GM19452 (cell line): ENCODE measurements at regions not wholly inside any gene's neighbourhood (a gene's known extent, or its start where the extent isn't known, plus 50 kb on each side); places are given as distances from the start of the nearest gene placed in this dataset.

Experiments
- ATAC-seq: cut with Tn5 transposase; IDR thresholded peaks from one replicate; pipeline ENCODE4 v1.9.1; 2021; ENCODE audit not compliant: unreplicated experiment

DNA sequence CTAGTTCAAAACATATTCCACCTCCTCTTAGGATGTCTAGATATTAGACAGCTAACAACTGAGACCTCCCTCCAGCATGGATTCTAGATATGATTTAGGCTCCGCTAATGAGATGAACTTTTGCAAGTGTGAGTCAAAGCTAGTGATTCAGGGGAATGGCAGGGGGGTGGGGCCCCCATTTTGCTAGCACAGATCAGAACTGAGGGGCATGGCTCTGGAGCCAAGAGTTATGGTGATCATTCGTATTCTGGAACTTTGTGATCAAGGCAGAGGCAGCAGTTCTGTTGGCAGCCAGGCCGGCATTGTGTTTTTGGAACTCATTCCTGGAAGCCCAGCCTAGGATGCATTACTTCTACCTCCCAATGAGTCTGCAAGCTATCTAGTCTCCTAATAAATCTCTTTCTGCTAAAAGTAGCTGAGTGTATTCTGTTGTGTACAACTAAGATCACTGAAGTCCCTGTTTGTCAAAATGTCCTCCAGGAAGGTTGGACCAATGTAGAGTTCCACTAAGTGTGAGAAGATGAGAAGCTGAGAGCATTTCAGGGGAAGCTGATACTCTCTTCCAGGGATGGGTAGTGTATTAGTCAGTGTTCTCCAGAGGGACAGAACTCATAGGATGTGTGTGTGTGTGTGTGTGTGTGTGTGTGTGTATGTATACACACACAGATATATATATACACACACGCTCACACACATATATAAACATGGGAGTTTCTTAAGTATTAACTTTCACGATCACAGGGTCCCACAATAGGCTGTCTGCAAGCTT is 312.7 kb downstream of the TLE3 start:
- ATAC-seq, result no peak

DNA sequence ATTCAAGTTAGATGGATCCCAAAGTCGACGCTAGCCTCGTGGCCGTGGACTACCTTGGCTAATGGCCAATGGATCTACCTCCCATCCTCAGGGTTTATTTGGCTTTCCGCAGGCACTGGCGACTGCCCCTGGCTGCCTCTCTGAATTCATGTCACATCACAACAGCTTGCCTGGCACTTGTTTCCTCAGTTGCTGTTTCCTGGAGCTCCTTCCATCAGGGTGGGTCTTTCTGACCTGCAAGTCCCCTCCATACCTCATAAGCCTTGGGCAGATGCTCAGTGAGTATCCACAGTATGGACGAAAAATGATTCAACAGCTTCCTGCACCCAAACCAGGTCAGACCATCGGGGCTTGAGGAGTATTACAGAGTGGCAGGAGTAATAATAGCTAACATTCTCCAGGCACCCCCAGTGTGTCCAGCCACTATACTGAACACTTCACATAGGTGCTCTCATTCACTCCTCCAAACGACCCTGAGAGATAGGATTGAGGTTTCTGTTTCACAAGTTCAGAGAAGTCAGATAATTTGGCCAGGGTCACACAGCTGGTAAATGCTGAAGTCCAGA is 311.5 kb downstream of the TLE3 start:
- no peak for ATAC-seq

DNA sequence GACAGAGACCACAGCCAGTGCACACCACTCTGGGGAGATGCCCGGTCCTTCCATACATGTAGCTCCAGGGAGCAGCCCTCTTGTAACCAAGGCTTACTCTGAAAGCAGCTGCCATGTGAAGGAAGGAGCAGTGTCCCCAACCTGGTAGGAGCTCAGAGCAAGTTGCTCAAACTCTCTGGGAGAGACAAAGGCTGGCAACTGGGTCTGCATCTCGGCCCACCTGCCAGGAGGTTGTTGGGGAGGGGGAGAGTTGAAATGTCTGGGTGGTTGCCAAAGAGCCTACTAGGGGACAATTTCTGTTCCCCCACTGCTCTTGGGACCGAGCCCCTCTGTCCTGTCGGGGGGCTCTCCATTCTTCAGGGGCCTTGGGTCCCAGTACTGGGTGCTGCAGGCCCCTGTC is 309.9 kb downstream of the TLE3 start:
- ATAC-seq, result no peak

DNA sequence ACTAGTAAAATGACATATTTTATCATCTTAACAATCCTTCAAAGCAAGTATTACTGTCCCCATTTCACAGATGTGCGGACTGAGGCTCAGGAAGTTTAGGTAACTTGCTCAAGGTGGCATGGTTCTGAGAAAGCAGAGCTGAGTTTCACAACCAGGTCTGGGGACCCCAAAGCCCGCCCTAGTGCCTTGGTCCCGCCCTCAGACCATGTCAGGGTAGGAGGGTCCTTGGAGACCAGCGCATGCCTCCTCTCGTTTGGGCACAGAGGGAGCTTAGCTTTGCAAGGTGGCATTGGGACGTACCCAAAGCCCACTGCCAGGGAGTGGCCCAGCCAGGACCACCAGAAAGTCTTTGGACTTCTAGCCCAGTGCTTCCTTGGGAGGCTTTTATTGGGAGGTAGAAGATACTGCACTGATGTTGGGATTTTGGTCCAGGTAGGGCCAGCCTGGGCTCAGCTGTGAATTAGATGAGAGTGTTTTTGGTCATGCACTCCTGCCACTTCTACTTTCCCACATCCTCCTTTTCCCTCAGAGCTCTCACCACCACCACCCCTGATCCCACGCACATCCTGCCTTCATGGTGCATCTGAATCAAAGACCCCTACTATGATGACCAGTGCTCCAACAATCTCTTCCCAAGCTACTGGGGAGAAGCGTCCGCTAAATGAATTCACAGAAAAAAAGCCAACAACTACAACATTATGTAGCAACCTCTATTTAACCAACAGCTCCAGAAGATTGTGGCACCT is 307.9 kb downstream of the TLE3 start:
- no peak for ATAC-seq

DNA sequence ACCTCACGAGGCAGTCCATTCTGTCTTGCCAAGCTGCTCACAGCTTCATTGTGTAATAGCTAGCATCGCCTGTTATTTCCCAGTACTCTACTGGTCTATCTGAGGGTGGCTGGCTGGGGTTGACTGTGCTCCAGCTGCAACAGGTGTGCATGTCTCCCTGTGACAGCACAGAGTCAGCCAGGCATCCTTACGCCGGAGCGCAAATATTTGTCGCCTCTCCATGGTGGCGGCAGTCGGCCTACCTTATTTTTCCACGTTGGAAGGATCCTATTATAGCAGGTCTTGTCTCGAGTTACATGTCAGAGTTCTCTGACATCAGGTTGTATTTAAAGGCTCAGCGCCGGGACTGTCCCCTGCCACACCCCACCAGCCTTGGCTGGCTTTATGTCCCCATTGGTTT is 307.1 kb downstream of the TLE3 start:
- no peak for ATAC-seq

DNA sequence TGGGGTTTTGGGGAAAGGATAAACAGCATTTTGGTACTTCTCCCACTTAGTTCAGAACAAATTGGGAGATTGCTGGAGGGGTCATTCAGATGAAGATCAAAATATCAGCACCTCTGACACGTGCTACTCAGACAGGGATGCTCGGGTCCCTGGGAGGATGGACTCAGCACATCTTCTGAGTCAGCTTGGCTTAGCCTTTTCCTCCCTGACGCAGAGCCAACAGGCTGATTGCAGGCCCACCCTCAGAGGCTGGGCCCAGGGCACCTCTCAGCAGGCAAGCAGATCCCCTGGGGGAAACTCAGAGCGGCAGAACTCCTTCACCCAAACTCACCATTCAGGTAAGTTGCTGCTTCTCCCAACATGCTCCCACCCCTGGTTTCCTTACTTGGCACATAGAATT is 304.9 kb downstream of the TLE3 start:
- ATAC-seq, result no peak

DNA sequence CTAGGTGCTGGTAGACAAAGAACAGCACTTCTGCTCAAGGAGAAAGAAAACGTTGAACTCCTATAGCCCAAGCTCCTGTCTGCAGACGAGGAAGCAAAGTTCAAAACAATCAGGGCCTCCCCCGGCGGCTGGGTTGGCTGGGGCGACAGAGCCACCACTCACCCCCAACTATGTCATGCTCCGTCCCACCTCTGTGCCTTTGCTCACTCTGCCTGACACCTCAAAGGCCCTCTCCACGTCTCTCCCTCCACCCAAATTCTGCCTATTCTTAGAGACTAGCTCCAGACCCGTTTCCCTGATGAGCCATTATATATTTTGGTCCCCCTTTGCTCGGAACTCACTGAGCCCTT is 304.3 kb downstream of the TLE3 start:
- ATAC-seq, result no peak

DNA sequence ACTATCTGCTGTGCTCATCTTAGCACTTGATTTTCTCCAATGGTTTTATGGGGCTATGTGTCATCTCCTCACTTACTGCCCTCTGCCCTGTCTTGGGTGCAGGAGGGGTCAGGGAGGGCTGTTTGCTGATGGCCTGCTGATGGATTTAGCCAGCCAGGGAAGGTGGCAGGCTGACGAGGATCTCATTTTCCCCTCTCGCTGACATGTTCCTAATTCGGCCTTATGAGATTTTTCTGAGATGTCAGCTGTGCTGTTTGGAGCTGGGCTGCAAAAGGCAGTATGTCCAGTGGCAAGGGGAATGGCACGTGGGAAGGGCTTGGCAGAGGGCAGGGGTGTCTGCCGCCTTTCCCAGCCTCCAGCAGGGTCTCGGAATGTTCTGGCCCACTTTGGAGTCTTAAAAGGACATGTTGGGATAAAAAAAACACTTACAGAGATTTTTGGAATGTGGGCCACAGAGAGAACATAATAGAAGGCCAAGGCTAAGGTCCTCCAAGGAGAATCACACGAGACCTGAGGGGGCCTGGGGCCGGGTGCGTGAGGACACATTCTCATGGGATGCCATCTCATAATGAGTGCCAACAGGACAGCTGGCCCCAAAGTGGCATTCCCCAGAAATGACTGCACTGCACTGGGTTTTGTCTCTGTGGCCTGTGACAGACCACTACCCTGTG is 303.8 kb downstream of the TLE3 start:
- ATAC-seq, result no peak

DNA sequence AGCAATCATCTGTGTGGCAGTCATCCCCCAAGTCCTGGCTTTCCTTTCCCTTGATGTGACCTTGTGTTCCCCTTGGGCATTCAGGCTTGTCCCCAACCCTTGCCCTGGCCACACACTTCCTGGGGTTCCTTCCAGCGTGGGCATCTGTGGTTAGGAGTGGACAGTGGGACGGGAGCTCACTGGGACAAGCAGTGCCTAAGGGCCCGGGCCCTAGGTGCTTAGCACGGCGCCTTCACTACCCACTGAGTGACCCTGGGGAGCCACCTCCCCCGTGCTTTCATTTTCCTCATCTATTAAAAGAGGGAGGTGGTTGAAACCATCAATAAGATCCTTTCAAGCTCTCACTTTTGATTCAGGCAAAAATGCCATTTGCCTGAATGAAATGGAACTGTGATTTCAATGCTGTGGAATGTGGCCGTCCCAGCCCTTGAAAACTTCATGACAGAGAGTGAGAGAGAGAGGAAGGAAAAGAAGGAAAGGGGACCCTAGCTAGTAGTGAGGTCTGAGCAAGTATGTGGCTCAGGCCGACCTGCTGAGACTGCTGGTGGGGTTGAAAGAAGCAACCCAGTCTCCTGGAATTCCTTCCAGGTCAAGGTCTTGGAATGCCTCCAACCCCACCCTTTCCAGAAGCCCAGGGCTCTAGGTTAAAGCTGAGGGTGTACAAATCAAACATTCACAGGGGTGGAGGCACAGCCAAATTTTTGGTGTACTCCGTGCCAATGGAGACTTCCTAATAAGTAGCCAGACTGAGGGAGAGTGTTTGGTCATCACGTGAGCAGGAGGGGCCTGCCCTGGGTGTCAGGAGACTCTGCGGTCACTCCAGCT is 302.9 kb downstream of the TLE3 start:
- no peak for ATAC-seq

DNA sequence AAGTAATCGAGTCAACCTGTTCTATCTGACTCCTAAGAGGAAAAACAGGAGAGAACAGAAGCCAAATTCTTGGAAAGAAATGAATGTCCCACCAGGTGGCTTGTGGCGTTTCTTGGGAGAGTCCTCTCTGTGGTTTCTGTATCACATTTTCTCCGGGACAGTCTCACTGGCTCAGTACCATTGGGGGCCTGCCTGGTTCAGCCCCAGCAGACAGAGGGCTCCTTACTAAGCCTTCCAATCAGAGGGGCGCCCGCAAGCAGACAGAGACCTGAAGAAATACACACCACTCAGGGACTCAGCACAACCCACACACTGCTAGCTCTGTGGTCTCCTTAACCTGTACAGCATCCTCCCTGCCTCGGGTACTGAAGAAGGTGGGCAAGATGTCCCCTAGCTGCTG is 302.1 kb downstream of the TLE3 start:
- no peak for ATAC-seq

DNA sequence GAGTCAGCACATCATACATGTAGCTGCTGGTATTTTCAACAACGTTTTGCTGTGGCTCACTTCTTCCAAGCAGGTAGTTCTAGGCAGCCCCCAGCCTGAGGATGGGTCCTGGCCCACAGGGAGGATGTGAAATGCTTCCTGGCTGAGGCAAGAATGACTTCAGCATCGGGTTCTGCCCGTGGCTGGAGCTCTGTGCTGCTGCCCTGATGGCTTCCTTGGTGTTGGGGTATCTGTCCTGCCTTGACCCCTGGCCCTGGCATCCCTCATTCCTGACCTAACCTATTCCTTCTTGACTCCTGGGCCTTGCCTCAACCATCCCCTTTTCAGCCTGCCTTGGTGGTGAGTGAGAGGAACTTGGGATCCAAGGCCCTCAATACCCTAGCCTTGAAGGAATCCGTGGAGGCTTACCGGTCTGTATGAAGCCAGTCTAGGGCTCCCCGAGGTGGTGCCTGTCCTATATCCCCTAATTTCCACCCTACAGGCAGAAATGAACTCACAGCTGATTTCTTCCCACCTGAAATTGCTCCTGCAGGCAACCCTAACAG is 300.6 kb downstream of the TLE3 start:
- no peak for ATAC-seq

DNA sequence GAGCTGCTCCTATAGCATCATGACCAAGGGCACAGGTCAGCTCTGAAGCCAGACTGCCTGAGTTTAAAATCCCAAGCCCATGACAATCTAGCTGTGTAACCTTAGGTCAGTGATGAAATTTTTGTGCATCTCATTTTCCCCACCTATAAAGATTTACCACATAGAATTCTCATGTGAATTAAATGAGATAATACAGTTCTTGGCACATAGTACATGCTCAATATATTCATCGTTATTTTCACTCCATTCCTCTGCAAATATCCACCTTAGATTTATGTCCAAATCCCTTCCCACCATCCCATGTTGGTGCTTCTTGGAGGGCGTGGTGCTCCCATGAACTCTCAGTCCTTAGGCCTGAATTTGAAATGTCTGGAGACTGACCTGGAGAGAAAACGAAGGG is 300.1 kb downstream of the TLE3 start:
- no peak for ATAC-seq

DNA sequence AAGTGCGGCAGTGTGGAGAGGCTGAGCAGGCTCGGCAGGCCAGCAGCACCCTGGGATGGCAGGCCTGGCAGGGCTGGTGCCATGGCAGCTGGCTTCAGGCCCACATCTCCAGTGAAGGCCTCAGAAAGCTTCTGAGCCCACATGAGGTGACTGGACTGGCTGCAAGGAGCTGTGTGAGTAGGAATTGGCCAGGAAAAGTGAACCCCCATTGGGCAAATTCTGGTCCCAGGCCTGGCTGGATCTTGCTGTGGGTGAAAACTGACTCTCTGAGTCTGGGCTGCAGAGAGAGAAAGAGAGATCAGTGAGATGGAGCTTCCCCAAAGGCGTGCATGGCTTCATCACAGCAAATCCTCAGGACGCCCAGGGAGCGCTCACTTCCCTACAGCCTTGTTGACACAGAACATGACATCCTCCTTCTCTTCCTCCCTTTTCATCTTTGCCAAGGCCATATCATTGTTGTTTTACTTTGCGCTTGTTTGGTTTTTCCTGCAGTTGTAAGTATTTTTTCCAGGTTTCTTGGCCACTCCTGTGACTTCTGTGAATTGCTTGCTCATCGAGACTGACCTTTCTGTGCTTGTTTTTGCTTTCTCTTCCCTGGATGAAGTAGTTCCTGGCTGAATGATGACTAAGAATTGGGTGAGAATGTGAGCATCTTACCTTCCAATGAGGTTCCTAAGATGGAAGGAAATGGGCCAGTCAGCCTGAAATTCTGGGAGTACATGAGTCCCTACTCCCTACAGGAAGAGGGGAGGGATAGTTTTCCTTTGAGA is 299.1 kb downstream of the TLE3 start:
- ATAC-seq, result no peak

DNA sequence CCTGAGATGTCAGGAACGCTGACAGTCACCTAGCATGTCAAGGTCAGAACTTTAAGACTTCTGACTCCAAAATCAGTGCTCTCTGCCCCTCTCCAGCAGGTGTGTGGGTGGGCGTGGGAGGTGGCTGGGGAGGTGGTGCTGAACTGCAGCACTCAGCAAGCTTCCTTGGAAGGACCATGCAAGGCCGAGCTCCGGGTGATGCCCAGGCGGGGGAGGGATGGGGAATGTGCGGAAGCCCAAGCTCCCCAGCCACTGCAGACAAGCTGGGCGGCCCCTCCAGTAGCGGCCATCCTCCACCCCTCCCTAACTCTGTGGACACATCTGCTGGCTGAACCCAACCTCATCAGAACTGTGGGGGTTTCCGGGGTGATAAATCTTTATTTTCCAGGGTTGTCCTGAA is 296.6 kb downstream of the TLE3 start:
- no peak for ATAC-seq

DNA sequence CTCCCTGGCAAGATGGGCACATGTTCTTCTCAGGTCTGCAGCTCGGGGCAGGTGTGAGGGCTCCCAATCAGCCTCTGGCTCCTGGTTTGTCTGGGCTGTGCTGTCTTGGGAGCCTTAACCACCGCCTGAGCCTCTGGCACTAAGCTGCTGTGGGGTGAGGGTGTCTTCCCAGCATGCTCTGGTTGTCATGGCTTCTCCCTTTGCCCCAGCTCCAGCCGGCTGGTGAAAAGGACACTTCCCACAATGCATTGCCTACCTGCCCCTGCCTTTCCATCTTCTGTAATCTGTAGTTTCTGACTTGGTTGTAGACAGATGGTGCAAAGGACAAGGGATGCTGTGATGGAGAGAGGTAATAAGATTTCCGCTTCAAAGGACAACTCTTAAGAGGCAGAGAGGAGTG is 295.3 kb downstream of the TLE3 start:
- no peak for ATAC-seq

DNA sequence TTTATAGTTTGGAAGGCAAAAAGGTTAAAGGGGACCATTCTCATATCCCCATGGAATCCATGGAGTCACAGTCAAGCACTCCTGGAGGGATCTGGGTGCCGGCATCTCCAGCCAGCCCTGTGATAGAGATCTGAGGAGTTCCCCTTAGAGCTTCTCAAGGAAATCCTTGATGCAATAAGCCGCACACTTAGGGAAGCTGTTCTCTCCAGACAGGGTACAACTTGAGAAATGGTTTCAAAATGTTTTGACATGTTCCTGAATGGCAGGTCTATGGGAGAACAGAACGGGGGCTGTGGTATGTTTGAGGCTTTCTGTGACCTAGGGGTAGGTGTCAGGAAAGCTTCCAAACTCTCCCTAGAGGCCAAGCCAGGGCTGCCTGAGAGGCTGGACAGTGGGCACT is 292.9 kb downstream of the TLE3 start:
- ATAC-seq, result no peak

DNA sequence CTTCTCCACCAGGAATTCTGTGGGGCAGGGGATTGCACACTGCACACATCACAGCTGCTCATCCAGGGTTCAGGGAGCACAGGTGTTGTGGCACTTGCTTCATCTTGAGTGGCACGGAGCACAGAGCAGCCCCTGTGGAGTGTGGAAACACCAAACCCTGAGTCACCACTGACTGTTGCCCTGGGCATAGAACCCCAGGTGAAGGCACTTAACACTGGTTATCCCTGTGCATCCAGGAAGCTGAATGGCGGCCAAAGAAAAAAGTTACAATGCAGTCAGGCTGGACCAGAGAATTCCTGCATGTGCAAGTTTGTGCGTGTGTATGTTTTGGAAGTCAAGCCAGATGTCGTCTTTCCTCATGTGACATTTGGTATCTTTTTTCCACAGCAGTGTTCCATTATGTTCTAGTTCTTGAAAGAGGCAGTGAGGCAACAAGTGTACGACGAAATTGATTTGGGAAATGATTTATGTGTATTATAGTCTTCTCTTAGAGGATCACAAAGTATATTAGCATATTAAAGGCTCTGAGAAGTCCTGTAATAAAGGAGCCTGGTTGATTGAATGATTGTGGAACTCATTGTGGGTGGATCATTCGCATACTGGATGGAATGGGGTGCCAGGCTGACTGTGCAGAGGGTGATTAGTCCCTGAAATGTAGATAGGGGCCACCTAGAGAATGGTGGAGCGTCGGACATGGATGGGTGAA is 292.3 kb downstream of the TLE3 start:
- no peak for ATAC-seq

DNA sequence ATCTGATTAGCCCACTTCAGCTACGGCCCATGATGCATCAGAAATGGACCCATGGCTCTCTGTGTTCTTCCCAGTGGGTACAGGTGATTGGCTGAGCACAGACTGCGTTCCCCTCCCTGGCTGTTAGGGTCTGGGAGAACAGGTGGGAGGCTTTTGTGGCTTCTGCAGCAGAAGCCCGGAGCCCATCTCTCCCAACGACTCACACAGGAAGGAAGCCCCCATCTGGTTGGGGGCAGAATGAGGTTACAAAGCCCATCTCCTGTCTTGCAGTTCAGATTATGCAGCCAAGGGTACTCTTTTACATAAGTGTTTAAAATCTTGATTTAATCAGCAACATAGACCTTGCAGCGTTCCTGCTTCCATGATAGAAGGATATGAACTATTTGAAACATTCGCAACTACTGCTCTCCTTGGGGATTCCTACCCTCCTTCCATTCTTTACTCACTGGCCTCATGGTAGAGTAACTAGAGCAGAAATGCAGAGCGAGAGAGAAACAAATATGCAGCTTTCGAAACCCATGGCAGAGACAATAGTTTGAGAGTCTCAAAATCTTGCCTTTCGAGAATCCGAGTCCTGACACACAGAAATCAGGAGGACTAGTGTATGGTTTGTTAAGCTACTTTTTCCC is 291.3 kb downstream of the TLE3 start:
- no peak for ATAC-seq

DNA sequence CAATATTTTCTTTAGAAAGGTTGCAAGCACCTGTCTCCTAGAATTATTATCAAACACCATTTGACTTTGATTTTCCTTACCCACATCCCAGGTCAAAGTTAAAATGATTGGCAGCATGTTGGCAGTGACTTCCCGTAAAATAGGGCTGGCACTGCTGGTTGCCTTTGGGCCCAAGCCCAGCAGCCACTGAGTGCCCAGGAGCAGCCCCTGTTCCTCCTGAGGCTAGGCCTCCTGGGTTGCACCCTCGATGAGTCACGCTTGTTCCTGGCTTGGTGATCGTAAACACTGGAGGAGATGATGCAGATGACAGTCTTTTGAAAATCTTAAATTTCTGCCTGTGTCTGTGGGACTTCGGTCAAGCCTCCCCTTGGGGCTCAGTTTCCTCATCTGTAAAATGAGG is 290.0 kb downstream of the TLE3 start:
- no peak for ATAC-seq
